ENCODE measurements at regions not wholly inside any gene's neighbourhood (a gene's known extent, or its start where the extent isn't known, plus 50 kb on each side); places are given as distances from the start of the nearest gene placed in this dataset.

DNA sequence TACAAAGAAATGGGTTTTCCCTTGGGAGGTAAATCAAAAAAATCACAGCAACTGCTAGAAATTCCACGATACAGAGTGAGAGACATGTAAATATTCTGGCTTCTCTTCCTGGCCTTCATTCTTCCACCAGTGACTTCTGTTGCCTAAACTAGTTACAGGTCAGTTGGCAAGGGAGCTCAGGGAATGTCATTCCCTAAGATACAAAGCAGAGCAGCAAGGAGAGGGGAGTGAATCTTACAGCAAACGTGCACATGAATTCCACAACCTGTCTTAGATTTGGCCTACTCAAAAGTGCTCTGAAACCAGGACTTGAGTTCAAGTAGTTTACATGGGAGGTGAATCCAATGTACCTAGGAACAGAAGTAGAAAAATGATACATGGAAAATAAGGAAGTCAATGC lies 445.3 kb upstream of the LRRC7 start:
- no peak for DNase-seq
- H3K4me3 Mint-ChIP-seq, result no peak overlapping the region
- H3K4me1 Mint-ChIP-seq (ENCODE audit: low read depth), result no peaks in the 10 kb centered on the region
- TF ChIP-seq, protein P1, sequence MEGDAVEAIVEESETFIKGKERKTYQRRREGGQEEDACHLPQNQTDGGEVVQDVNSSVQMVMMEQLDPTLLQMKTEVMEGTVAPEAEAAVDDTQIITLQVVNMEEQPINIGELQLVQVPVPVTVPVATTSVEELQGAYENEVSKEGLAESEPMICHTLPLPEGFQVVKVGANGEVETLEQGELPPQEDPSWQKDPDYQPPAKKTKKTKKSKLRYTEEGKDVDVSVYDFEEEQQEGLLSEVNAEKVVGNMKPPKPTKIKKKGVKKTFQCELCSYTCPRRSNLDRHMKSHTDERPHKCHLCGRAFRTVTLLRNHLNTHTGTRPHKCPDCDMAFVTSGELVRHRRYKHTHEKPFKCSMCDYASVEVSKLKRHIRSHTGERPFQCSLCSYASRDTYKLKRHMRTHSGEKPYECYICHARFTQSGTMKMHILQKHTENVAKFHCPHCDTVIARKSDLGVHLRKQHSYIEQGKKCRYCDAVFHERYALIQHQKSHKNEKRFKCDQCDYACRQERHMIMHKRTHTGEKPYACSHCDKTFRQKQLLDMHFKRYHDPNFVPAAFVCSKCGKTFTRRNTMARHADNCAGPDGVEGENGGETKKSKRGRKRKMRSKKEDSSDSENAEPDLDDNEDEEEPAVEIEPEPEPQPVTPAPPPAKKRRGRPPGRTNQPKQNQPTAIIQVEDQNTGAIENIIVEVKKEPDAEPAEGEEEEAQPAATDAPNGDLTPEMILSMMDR (IDR thresholded peaks at IDR 0.05), result no peak
- peaks cover 5% of the 10 kb centered on the region; the same call in 1 of the 2 replicates for H3K36me3 Mint-ChIP-seq (ENCODE audit: low read depth)
- no peaks in the 10 kb centered on the region for H3K27me3 Mint-ChIP-seq (ENCODE audit: insufficient read depth)
- peaks cover 46% of the 10 kb centered on the region for H3K9me3 Mint-ChIP-seq
- H3K27ac Mint-ChIP-seq, result no peak overlapping the region

DNA sequence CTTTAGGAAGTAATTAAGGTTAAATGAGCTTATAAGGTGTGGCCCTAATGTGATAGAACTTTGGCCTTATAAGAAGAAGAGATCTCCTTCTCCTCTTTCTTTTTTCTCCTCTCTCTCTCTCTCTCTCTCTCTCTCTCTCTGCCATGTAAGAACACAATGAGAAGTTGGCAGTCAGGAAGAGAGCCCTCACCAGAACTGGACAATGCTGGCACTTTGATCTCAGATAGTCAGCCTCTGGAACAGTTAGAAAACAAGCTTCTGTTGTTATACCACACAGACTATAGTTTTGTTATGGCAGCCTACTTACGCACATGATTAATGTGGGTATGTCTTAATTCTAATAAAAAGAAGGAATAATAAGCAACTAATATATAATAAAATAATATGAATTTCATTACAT lies 444.2 kb upstream of the LRRC7 start:
- peaks cover 44% of the 10 kb centered on the region for H3K9me3 Mint-ChIP-seq
- H3K4me1 Mint-ChIP-seq (ENCODE audit: low read depth), result no peaks in the 10 kb centered on the region
- H3K27ac Mint-ChIP-seq, result no peak overlapping the region
- H3K27me3 Mint-ChIP-seq (ENCODE audit: insufficient read depth), result no peaks in the 10 kb centered on the region
- no peak for DNase-seq
- H3K36me3 Mint-ChIP-seq (ENCODE audit: low read depth), result peaks cover 5% of the 10 kb centered on the region; the same call in 1 of the 2 replicates
- H3K4me3 Mint-ChIP-seq, result no peak overlapping the region
- TF ChIP-seq, protein P1 (IDR thresholded peaks at IDR 0.05), result no peak

DNA sequence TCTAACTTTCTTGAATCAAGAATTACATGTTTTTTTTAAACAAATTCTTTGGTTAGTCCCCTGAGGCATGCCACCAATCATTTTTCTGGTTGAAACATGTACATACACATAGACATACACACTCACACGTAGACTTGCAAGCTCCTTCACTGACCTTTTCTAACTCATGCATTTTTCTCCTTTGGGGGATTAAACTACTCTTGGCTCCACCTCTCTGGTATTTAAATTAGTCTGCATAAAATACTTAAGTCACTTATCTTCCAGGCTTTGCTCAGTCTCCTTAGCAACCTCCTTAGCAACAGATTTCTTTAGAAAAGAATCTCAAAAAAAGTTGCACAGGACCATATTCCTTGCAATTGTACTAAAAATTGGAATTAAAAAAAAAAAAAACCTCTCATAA lies 440.9 kb upstream of the LRRC7 start:
- H3K9me3 Mint-ChIP-seq, result peaks cover 44% of the 10 kb centered on the region
- H3K4me3 Mint-ChIP-seq, result no peak overlapping the region
- TF ChIP-seq, protein P1 (IDR thresholded peaks at IDR 0.05), result no peak
- H3K27me3 Mint-ChIP-seq (ENCODE audit: insufficient read depth), result no peaks in the 10 kb centered on the region
- no peak for DNase-seq
- H3K27ac Mint-ChIP-seq, result no peak overlapping the region
- no peaks in the 10 kb centered on the region; the same call in 1 of the 2 replicates for H3K36me3 Mint-ChIP-seq (ENCODE audit: low read depth)
- no peaks in the 10 kb centered on the region for H3K4me1 Mint-ChIP-seq (ENCODE audit: low read depth)

GRCh38 chr1:69128204-69128603 lies 439.5 kb upstream of the LRRC7 start:
- Mint-ChIP-seq H3K4me3 (no peak overlapping the region), H3K27me3 (ENCODE audit: insufficient read depth) (no peaks in the 10 kb centered on the region), H3K9me3 (peaks cover 41% of the 10 kb centered on the region), H3K4me1 (ENCODE audit: low read depth) (no peaks in the 10 kb centered on the region), H3K27ac (no peak overlapping the region), H3K36me3 (ENCODE audit: low read depth) (peaks cover 6% of the 10 kb centered on the region; the same call in 1 of the 2 replicates)
- TF ChIP-seq, protein P1 (IDR thresholded peaks at IDR 0.05), result no peak
- no peak for DNase-seq

GRCh38 chr1:69129538-69129937 lies 438.2 kb upstream of the LRRC7 start:
- Mint-ChIP-seq H3K36me3 (ENCODE audit: low read depth) (peaks cover 6% of the 10 kb centered on the region; the same call in 1 of the 2 replicates), H3K4me3 (no peak overlapping the region), H3K27ac (no peak overlapping the region), H3K4me1 (ENCODE audit: low read depth) (no peaks in the 10 kb centered on the region), H3K27me3 (ENCODE audit: insufficient read depth) (no peaks in the 10 kb centered on the region), H3K9me3 (peaks cover 41% of the 10 kb centered on the region)
- TF ChIP-seq, protein P1 (IDR thresholded peaks at IDR 0.05), result no peak
- DNase-seq, result no peak

GRCh38 chr1:69138172-69138571 lies 429.6 kb upstream of the LRRC7 start:
- no peaks in the 10 kb centered on the region for H3K36me3 Mint-ChIP-seq (ENCODE audit: low read depth)
- H3K4me1 Mint-ChIP-seq (ENCODE audit: low read depth), result no peaks in the 10 kb centered on the region
- no peak overlapping the region for H3K4me3 Mint-ChIP-seq
- H3K27me3 Mint-ChIP-seq (ENCODE audit: insufficient read depth), result no peaks in the 10 kb centered on the region
- no peak for DNase-seq
- H3K27ac Mint-ChIP-seq, result no peak overlapping the region
- H3K9me3 Mint-ChIP-seq, result peaks cover 43% of the 10 kb centered on the region
- TF ChIP-seq, protein P1 (IDR thresholded peaks at IDR 0.05), result no peak
